HepG2 (cell line): ENCODE measurements at regions not wholly inside any gene's neighbourhood (a gene's known extent, or its start where the extent isn't known, plus 50 kb on each side); places are given as distances from the start of the nearest gene placed in this dataset.

Experiments
- ATAC-seq: fragments of 200-7000 bp; cut with Tn5 transposase; 3 replicates; pipeline ENCODE4 v1.9.1; 2020; ENCODE audit warnings: mild to moderate bottlenecking, moderate library complexity
- BruUV-seq: library from RNA; stranded (reverse); fragments of 400-500 nt; replicated peaks from 2 replicates; lab custom pipeline; 2021; lab: Mats Ljungman, UMichigan
- CTCF ChIA-PET: fragments of 300-600 bp; formaldehyde crosslinking; extraction: SDS; loops from one replicate; lab custom pipeline; 2021; ENCODE audit warnings: low total read pairs, inconsistent platforms, low intra/inter-chr PET ratio; lab: Yijun Ruan, JAX
- POLR2A ChIA-PET: fragments of 350-600 bp; sonication (Branson Sonifier 250); formaldehyde crosslinking; loops from one replicate; lab custom pipeline; 2020; ENCODE audit warnings: antibody characterized with exemption, inconsistent platforms; lab: Yijun Ruan, JAX
- DNase-seq: peaks from one replicate; pipeline ENCODE4 v3.0.0-alpha.2; 2015; ENCODE audit warnings: low spot score
- FAIRE-seq: peaks from 3 replicates; lab custom pipeline; 2011; peaks lifted over from hg19 to GRCh38; lab: Jason Lieb, UNC
- H2AFZ ChIP-seq: one replicate; pipeline ENCODE4 v1.6.1; 2011; ENCODE audit warnings: low read length, inconsistent platforms
- H3K27ac ChIP-seq: fragments of 300-600 bp; 3 replicates; pipeline ENCODE4 v1.8.0; 2011; ENCODE audit warnings: mixed run types, mild to moderate bottlenecking, mixed read lengths, low read length, inconsistent platforms; ENCODE audit not compliant: insufficient read depth; ENCODE audit errors: extremely low read length
- H3K27me3 ChIP-seq, 2 experiments: fragments of 200-600 bp in 1 of 2; 2 replicates in 1 of 2; 3 replicates in 1 of 2; pipeline versions ENCODE4 v1.6.0 to v1.8.0; 2011; ENCODE audit warnings: low read length in 2 of 2, mild to moderate bottlenecking in 2 of 2, moderate library complexity in 2 of 2, inconsistent platforms in 1 of 2; ENCODE audit not compliant: insufficient read depth in 2 of 2, control insufficient read depth in 1 of 2
- H3K36me3 ChIP-seq, 2 experiments: fragments of 200-600 bp in 1 of 2; replicated peaks in 1 of 2; 2 replicates in 1 of 2; 3 replicates in 1 of 2; pipeline versions ENCODE4 v1.5.1 to v1.8.0; 2011; ENCODE audit warnings: low read length in 2 of 2, inconsistent platforms in 1 of 2; ENCODE audit not compliant: insufficient read depth in 2 of 2, control insufficient read depth in 1 of 2
- H3K4me1 ChIP-seq: 2 replicates; pipeline ENCODE4 v1.5.1; 2012; ENCODE audit warnings: low read length, inconsistent platforms; ENCODE audit not compliant: insufficient read depth
- H3K4me2 ChIP-seq: 2 replicates; pipeline ENCODE4 v1.6.0; 2011; ENCODE audit warnings: low read depth, low read length, inconsistent platforms
- H3K4me3 ChIP-seq, 3 experiments: fragments of 200-600 bp in 1 of 3; sonication (generic), shearing (Covaris generic) in 1 of 3; replicated peaks in 1 of 3; 2 replicates each; pipeline ENCODE4 v1.5.1; 2011 to 2016; ENCODE audit warnings: low read length in 3 of 3, inconsistent platforms in 2 of 3, low read depth in 2 of 3, mild to moderate bottlenecking in 2 of 3, control low read depth in 1 of 3, mixed read lengths in 1 of 3; ENCODE audit not compliant: insufficient read depth in 1 of 3
- H3K79me2 ChIP-seq: one replicate; pipeline ENCODE4 v1.6.1; 2011; ENCODE audit warnings: low read length, inconsistent platforms; ENCODE audit not compliant: insufficient read depth
- H3K9ac ChIP-seq: 2 replicates; pipeline ENCODE4 v1.6.0; 2011; ENCODE audit warnings: mild to moderate bottlenecking, low read depth, low read length, inconsistent platforms; ENCODE audit not compliant: insufficient read depth
- H3K9me3 ChIP-seq: 2 replicates; pipeline ENCODE4 v1.5.1; 2012; ENCODE audit warnings: mild to moderate bottlenecking, low read length
- H4K20me1 ChIP-seq: 2 replicates; pipeline ENCODE4 v1.6.0; 2011; ENCODE audit warnings: inconsistent platforms, mild to moderate bottlenecking, low read length, moderate library complexity; ENCODE audit not compliant: insufficient read depth
- PBX3 ChIP-seq: sonication (generic); formaldehyde crosslinking; IDR thresholded peaks from 2 replicates; pipeline ENCODE4 v1.8.1; 2023; ENCODE audit warnings: missing genetic modification reagents, inconsistent platforms, borderline replicate concordance
- PRPF4 ChIP-seq: fragments of 200-400 bp; formaldehyde crosslinking; IDR thresholded peaks from 2 replicates; pipeline ENCODE4 v1.6.1; 2016; ENCODE audit warnings: low read length, low read depth; ENCODE audit not compliant: poor library complexity, severe bottlenecking
- ZNF160 ChIP-seq: sonication (generic); formaldehyde crosslinking; IDR thresholded peaks from 2 replicates; pipeline ENCODE4 v1.8.0; 2022; ENCODE audit warnings: mild to moderate bottlenecking, inconsistent platforms, missing genetic modification reagents
- ZNF414 ChIP-seq: sonication (generic); formaldehyde crosslinking; IDR thresholded peaks from 2 replicates; pipeline ENCODE4 v1.5.0; 2020; ENCODE audit warnings: missing genetic modification reagents
- WGBS: methylation state at CpG from one replicate; pipeline ENCODE4 v1.1.6; 2017; ENCODE audit warnings: low lambda C conversion rate; 5-methylcytosine and 5-hydroxymethylcytosine counted together
- in situ Hi-C: cut with HindIII; loops from 2 replicates; pipeline ENCODE4 v1.10.0; 2017; ENCODE audit warnings: low pct_unique_long_range_greater_than_20kb; ENCODE audit not compliant: extremely low pct_ligation_motif_present
- intact Hi-C: fragments of 100-400 bp; cut with micrococcal nuclease; formaldehyde crosslinking; loops from one replicate; pipeline ENCODE4 v1.10.0; 2022; ENCODE audit not compliant: unreplicated experiment
- TF ChIP-seq, protein P1 (sequence below): sonication (generic); formaldehyde crosslinking; IDR thresholded peaks from 2 replicates; pipeline ENCODE4 v1.5.0; 2020; ENCODE audit warnings: mild to moderate bottlenecking, missing genetic modification reagents, borderline replicate concordance
- TF ChIP-seq, protein P2 (sequence below): sonication (generic); formaldehyde crosslinking; IDR thresholded peaks from 2 replicates; pipeline ENCODE4 v1.4.0; 2020; ENCODE audit warnings: missing genetic modification reagents, borderline replicate concordance
- TF ChIP-seq, protein P3 (sequence below): sonication (generic); formaldehyde crosslinking; IDR thresholded peaks from 2 replicates; pipeline ENCODE4 v1.5.1; 2020; ENCODE audit warnings: missing genetic modification reagents, mild to moderate bottlenecking, borderline replicate concordance
- TF ChIP-seq, protein P4 (sequence below): sonication (generic); formaldehyde crosslinking; IDR thresholded peaks from 2 replicates; pipeline ENCODE4 v1.5.0; 2020; ENCODE audit warnings: missing genetic modification reagents, mild to moderate bottlenecking, borderline replicate concordance

- ATAC-seq (no peak), FAIRE-seq (no peak), DNase-seq (no peak)
- Histone ChIP-seq H3K79me2 (no peaks in the 10 kb centered on the region), H4K20me1 (no peaks in the 10 kb centered on the region), H3K4me3 (no peak overlapping the region), H3K36me3 (no peaks in the 10 kb centered on the region), H3K27me3 (no peaks in the 10 kb centered on the region), H3K9me3 (no peaks in the 10 kb centered on the region), H2AFZ (no peak overlapping the region), H3K9ac (no peak overlapping the region), H3K27ac (no peak overlapping the region), H3K4me1 (peaks cover 33% of the 10 kb centered on the region), H3K4me2 (no peak overlapping the region)
- ChIA-PET CTCF (no interaction called here), POLR2A (no interaction called here)
- intact Hi-C loops (no loop called here), in situ Hi-C loops (no loop called here)
- WGBS: 56% methylated on average over 5 of the region's 5 CpGs
- no TSS peak for BruUV-seq
- TF ChIP-seq PRPF4 (no peak), ZNF160 (no peak), PBX3 (CRISPR knock-in tag) (no peak), ZNF414 (CRISPR knock-in tag) (no peak)
- TF ChIP-seq, protein P1, sequence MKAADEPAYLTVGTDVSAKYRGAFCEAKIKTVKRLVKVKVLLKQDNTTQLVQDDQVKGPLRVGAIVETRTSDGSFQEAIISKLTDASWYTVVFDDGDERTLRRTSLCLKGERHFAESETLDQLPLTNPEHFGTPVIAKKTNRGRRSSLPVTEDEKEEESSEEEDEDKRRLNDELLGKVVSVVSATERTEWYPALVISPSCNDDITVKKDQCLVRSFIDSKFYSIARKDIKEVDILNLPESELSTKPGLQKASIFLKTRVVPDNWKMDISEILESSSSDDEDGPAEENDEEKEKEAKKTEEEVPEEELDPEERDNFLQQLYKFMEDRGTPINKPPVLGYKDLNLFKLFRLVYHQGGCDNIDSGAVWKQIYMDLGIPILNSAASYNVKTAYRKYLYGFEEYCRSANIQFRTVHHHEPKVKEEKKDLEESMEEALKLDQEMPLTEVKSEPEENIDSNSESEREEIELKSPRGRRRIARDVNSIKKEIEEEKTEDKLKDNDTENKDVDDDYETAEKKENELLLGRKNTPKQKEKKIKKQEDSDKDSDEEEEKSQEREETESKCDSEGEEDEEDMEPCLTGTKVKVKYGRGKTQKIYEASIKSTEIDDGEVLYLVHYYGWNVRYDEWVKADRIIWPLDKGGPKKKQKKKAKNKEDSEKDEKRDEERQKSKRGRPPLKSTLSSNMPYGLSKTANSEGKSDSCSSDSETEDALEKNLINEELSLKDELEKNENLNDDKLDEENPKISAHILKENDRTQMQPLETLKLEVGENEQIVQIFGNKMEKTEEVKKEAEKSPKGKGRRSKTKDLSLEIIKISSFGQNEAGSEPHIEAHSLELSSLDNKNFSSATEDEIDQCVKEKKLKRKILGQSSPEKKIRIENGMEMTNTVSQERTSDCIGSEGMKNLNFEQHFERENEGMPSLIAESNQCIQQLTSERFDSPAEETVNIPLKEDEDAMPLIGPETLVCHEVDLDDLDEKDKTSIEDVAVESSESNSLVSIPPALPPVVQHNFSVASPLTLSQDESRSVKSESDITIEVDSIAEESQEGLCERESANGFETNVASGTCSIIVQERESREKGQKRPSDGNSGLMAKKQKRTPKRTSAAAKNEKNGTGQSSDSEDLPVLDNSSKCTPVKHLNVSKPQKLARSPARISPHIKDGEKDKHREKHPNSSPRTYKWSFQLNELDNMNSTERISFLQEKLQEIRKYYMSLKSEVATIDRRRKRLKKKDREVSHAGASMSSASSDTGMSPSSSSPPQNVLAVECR (CRISPR knock-in tag): no peak
- TF ChIP-seq, protein P2, sequence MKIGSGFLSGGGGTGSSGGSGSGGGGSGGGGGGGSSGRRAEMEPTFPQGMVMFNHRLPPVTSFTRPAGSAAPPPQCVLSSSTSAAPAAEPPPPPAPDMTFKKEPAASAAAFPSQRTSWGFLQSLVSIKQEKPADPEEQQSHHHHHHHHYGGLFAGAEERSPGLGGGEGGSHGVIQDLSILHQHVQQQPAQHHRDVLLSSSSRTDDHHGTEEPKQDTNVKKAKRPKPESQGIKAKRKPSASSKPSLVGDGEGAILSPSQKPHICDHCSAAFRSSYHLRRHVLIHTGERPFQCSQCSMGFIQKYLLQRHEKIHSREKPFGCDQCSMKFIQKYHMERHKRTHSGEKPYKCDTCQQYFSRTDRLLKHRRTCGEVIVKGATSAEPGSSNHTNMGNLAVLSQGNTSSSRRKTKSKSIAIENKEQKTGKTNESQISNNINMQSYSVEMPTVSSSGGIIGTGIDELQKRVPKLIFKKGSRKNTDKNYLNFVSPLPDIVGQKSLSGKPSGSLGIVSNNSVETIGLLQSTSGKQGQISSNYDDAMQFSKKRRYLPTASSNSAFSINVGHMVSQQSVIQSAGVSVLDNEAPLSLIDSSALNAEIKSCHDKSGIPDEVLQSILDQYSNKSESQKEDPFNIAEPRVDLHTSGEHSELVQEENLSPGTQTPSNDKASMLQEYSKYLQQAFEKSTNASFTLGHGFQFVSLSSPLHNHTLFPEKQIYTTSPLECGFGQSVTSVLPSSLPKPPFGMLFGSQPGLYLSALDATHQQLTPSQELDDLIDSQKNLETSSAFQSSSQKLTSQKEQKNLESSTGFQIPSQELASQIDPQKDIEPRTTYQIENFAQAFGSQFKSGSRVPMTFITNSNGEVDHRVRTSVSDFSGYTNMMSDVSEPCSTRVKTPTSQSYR (CRISPR knock-in tag): no peak
- TF ChIP-seq, protein P3, sequence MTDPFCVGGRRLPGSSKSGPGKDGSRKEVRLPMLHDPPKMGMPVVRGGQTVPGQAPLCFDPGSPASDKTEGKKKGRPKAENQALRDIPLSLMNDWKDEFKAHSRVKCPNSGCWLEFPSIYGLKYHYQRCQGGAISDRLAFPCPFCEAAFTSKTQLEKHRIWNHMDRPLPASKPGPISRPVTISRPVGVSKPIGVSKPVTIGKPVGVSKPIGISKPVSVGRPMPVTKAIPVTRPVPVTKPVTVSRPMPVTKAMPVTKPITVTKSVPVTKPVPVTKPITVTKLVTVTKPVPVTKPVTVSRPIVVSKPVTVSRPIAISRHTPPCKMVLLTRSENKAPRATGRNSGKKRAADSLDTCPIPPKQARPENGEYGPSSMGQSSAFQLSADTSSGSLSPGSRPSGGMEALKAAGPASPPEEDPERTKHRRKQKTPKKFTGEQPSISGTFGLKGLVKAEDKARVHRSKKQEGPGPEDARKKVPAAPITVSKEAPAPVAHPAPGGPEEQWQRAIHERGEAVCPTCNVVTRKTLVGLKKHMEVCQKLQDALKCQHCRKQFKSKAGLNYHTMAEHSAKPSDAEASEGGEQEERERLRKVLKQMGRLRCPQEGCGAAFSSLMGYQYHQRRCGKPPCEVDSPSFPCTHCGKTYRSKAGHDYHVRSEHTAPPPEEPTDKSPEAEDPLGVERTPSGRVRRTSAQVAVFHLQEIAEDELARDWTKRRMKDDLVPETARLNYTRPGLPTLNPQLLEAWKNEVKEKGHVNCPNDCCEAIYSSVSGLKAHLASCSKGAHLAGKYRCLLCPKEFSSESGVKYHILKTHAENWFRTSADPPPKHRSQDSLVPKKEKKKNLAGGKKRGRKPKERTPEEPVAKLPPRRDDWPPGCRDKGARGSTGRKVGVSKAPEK: no peak
- TF ChIP-seq, protein P4, sequence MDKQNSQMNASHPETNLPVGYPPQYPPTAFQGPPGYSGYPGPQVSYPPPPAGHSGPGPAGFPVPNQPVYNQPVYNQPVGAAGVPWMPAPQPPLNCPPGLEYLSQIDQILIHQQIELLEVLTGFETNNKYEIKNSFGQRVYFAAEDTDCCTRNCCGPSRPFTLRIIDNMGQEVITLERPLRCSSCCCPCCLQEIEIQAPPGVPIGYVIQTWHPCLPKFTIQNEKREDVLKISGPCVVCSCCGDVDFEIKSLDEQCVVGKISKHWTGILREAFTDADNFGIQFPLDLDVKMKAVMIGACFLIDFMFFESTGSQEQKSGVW: no peak
Observed at GRCh38 chr3:118554148-118554838, 480.4 kb downstream of the IGSF11 start.
